ENCODE measurements at regions not wholly inside any gene's neighbourhood (a gene's known extent, or its start where the extent isn't known, plus 50 kb on each side); places are given as distances from the start of the nearest gene placed in this dataset.

DNA sequence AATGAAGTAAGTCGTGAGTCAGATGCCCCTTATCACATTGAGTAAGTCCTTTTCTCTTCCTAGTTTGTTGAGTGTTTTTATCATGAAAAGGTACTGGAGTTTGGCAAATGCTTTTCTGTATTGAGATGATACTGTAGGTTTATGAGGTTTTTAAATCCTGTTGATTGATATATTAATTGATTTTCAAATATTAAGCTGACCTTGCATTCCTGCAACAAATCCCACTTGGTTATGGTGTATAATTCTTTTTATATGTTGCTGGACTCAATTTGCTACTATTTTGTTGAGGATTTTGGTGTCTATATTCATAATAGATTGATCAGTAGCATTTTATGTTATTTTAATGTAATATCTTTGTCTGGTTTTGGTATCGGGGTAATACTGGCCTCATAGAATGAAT lies 81.0 kb upstream of the BNC2 start:
- no peak for DNase-seq (ENCODE audit: low spot score)

GRCh38 chr9:16950051-16950450 lies 79.6 kb upstream of the BNC2 start:
- no peak for DNase-seq (ENCODE audit: low spot score)

DNA sequence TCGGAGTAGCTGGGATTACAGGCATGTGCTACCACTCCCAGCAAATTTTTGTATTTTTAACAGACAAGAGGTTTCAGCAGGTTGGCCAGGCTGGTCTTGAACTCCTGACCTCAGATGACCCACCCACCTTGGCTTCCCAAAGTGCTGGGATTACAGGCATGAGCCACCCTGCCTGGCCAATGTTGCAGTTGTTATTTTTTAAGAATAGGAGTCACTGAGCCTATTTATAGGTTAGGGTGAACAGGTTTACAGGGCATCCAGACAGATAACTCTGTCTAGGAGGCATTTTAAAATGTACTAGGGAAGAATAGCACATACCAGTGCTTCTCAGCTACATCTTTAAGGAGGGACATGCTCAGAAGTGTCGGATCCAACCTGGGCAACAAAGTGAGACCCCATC lies 60.1 kb upstream of the BNC2 start:
- no peak for DNase-seq (ENCODE audit: low spot score)

- no peak for DNase-seq (ENCODE audit: low spot score)
These were observed 57.9 kb upstream of the BNC2 start for GRCh38 chr9:16928179-16928945.

DNA sequence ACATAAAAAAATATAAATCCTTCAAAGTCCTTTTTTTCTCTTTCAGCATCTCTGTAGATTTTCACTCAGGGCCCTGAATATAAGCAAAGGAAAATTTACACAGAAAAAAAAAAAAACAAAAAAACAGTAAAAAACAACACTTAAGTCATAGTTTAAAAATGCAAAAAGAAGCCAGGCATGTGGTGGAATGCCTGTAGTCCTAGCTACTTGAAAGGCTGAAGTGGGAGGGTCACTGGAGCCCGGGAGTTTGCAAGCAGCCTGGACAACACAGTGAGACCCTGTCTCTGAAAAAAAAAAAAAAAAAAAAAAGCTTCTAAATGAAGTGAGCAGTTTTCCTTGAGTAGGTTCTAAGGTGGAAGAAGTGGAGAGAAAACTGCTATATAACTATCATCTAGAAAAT lies 55.0 kb upstream of the BNC2 start:
- DNase-seq (ENCODE audit: low spot score), result no peak

DNA sequence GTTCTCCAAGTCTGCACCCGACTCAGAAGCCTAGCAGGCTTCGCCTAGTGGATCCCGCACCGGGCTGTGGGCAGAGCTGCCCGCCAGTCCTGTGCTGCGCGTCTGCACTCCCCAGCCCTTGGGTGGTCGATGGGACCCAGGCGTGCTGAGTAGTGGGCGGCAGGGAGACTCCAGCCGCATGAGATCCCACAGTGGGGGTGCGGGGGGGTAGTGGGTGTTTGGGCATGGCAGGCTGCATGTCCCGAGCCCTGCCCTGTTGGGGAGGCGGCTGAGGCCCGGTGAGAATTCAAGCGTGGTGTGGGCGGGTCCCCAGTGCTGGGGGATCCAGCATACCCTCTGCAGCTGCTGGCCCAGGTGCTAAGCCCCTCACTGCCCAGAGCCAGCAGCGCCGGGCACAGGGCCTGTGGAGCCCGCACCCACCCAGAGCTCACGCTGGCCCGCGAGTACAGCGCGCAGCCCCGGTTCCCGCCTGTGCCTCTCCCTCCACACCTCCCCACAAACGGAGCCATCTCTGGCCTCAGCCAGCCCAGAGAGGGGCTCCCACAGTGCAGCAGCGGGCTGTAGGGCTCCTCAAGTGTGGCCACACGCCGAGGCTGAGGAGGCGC lies 53.9 kb upstream of the BNC2 start:
- no peak for DNase-seq (ENCODE audit: low spot score)

GRCh38 chr9:16921855-16922254 lies 51.4 kb upstream of the BNC2 start:
- DNase-seq (ENCODE audit: low spot score), result no peak
